GM23248 (cell line): ENCODE measurements at regions not wholly inside any gene's neighbourhood (a gene's known extent, or its start where the extent isn't known, plus 50 kb on each side); places are given as distances from the start of the nearest gene placed in this dataset.

Experiments
- DNase-seq: peaks from one replicate; pipeline ENCODE4 v3.0.0-alpha.2; 2015
- H2AFZ ChIP-seq: fragments of 200-600 bp; sonication (generic); 2 replicates; pipeline ENCODE4 v1.6.1; 2016; ENCODE audit warnings: antibody characterized with exemption
- H3F3A ChIP-seq: fragments of 200-600 bp; sonication (generic); 2 replicates; pipeline ENCODE4 v1.6.1; 2016; ENCODE audit warnings: mild to moderate bottlenecking, antibody characterized with exemption, mixed run types; ENCODE audit not compliant: insufficient read depth
- H3K27ac ChIP-seq: fragments of 200-600 bp; sonication (generic); 2 replicates; pipeline ENCODE4 v1.5.1; 2016; ENCODE audit warnings: mild to moderate bottlenecking
- H3K27me3 ChIP-seq: fragments of 200-600 bp; sonication (generic); replicated peaks from 2 replicates; pipeline ENCODE4 v1.6.1; 2016; ENCODE audit warnings: mild to moderate bottlenecking; ENCODE audit not compliant: insufficient read depth
- H3K36me3 ChIP-seq: fragments of 200-600 bp; sonication (generic); 2 replicates; pipeline ENCODE4 v1.6.1; 2016; ENCODE audit warnings: low read depth, mild to moderate bottlenecking
- H3K4me1 ChIP-seq: fragments of 200-600 bp; sonication (generic); 2 replicates; pipeline ENCODE4 v1.6.1; 2016; ENCODE audit warnings: mild to moderate bottlenecking; ENCODE audit not compliant: insufficient read depth
- H3K4me2 ChIP-seq: fragments of 200-600 bp; sonication (generic); one replicate; pipeline ENCODE4 v1.6.1; 2016; ENCODE audit warnings: mild to moderate bottlenecking; ENCODE audit not compliant: unreplicated experiment
- H3K4me3 ChIP-seq: fragments of 200-600 bp; sonication (generic); 2 replicates; pipeline ENCODE4 v1.5.1; 2016; ENCODE audit warnings: mild to moderate bottlenecking
- H3K79me2 ChIP-seq: fragments of 200-600 bp; sonication (generic); 2 replicates; pipeline ENCODE4 v1.6.1; 2016; ENCODE audit warnings: mild to moderate bottlenecking; ENCODE audit not compliant: insufficient read depth
- H3K9ac ChIP-seq: fragments of 200-600 bp; sonication (generic); 2 replicates; pipeline ENCODE4 v1.6.1; 2016; ENCODE audit warnings: mild to moderate bottlenecking
- H3K9me2 ChIP-seq: fragments of 200-600 bp; sonication (generic); 2 replicates; pipeline ENCODE4 v1.6.1; 2016; ENCODE audit warnings: mixed run types, mild to moderate bottlenecking, moderate library complexity; ENCODE audit not compliant: insufficient read depth
- H3K9me3 ChIP-seq: fragments of 200-600 bp; sonication (generic); one replicate; pipeline ENCODE4 v1.6.1; 2017; ENCODE audit warnings: low read depth
- H4K20me1 ChIP-seq: fragments of 200-600 bp; sonication (generic); 2 replicates; pipeline ENCODE4 v1.6.0; 2016; ENCODE audit not compliant: insufficient read depth
- EZH2 ChIP-seq: fragments of 200-600 bp; sonication (generic); IDR thresholded peaks from 2 replicates; pipeline ENCODE4 v1.6.1; 2018; ENCODE audit warnings: antibody characterized with exemption, mild to moderate bottlenecking; ENCODE audit not compliant: insufficient read depth, poor library complexity, severe bottlenecking
- EZH2phosphoT487 ChIP-seq: fragments of 200-600 bp; sonication (generic); IDR thresholded peaks from 2 replicates; pipeline ENCODE4 v1.6.1; 2018; ENCODE audit warnings: antibody characterized with exemption, moderate library complexity, mild to moderate bottlenecking, low read depth; ENCODE audit not compliant: insufficient read depth
- WGBS, 2 experiments: methylation state at CpG; one replicate each; pipeline ENCODE4 v1.1.6; 2015 to 2017; ENCODE audit warnings: low lambda C conversion rate in 2 of 2, low coverage in 1 of 2; ENCODE audit errors: missing lambda C conversion rate in 2 of 2; 5-methylcytosine and 5-hydroxymethylcytosine counted together
- in situ Hi-C: fragments of 300-500 bp; cut with MboI; formaldehyde crosslinking; loops from 2 replicates; pipeline ENCODE4 v1.15.0; 2020
- microRNA counts: library from miRNA; unstranded; fragments of <30 nt; microRNA quantifications from one replicate; lab custom pipeline; 2016
- microRNA-seq: library from miRNA; unstranded; fragments of <30 nt; microRNA quantifications from one replicate; pipeline ENCODE4, GENCODE V29; 2016; ENCODE audit warnings: borderline number of aligned reads
- small RNA-seq: library from RNA; depleted of rRNA; stranded (forward); fragments of <200 nt; gene quantifications from one replicate; pipeline ENCODE3, GENCODE V24; 2014; ENCODE audit warnings: low read depth, low replicate concordance

DNA sequence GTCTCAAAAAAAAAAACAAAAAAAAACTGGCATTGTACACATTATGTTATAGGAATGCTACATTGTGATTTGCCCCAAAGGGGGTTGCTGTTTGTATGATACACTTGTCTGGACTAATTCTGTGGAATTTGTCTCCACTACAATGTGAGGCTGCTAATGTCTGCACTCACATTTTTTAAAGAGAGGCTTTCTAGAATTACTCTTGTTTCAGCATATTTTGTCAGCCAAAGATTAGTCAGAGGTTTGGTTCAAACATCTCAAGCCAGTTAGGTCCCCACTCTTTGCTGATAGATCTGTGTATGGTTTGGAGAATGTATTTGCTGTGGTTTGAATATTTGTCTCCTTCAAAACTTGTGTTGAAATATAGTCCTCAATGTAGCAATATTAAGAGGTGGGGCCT lies 59.3 kb upstream of the ZNF169 start:
- H3K4me3 ChIP-seq: no peak overlapping the region
- no peak overlapping the region for H3K4me2 ChIP-seq
- H3K36me3 ChIP-seq: peaks cover 16% of the 10 kb centered on the region; the same call in 1 of the 2 replicates
- TF ChIP-seq EZH2phosphoT487: no peak
- TF ChIP-seq EZH2: no peak
- no peaks in the 10 kb centered on the region for H3K9me2 ChIP-seq
- no peaks in the 10 kb centered on the region for H3F3A ChIP-seq
- no peak for DNase-seq
- H3K9me3 ChIP-seq: no peaks in the 10 kb centered on the region
- H3K4me1 ChIP-seq: no peaks in the 10 kb centered on the region
- in situ Hi-C loops: loop anchor here (10.0 to 25.0 kb wide), 3 partner anchors 135 to 512 kb away; no protein-coding TSS in a partner anchor
- no peak overlapping the region for H2AFZ ChIP-seq
- H3K27ac ChIP-seq: no peak overlapping the region
- H3K27me3 ChIP-seq: no peaks in the 10 kb centered on the region
- no peaks in the 10 kb centered on the region; the same call in 1 of the 2 replicates for H4K20me1 ChIP-seq
- H3K9ac ChIP-seq: no peak overlapping the region
- H3K79me2 ChIP-seq: peaks cover 38% of the 10 kb centered on the region

- DNase-seq: no peak
- no peak overlapping the region for H3K4me3 ChIP-seq
- WGBS, 2 experiments: 61 to 65% methylated on average over 4 of the region's 4 CpGs
- H4K20me1 ChIP-seq: no peaks in the 10 kb centered on the region
- H3K36me3 ChIP-seq: 0 out of 2 replicates have a peak, but pooled peaks cover 4% of the 10 kb centered on the region
- H3K4me2 ChIP-seq: no peak overlapping the region
- H3K27ac ChIP-seq: no peak overlapping the region
- TF ChIP-seq EZH2: no peak
- TF ChIP-seq EZH2phosphoT487: no peak
- H3K9ac ChIP-seq: no peak overlapping the region
- no peaks in the 10 kb centered on the region for H3K9me3 ChIP-seq
- in situ Hi-C loops: loop anchor here (10.0 to 25.0 kb wide), 3 partner anchors 139 to 517 kb away; no protein-coding TSS in a partner anchor
- no peaks in the 10 kb centered on the region for H3K9me2 ChIP-seq
- no peaks in the 10 kb centered on the region for H3K27me3 ChIP-seq
- H3K79me2 ChIP-seq: no peaks in the 10 kb centered on the region
- H2AFZ ChIP-seq: no peak overlapping the region
- H3F3A ChIP-seq: no peaks in the 10 kb centered on the region
- no peaks in the 10 kb centered on the region for H3K4me1 ChIP-seq
Observed at GRCh38 chr9:94204174-94204573, 54.9 kb upstream of the ZNF169 start.

- Histone ChIP-seq H3K27me3 (no peaks in the 10 kb centered on the region), H3K9me2 (no peaks in the 10 kb centered on the region), H3K36me3 (no peaks in the 10 kb centered on the region), H3K4me1 (no peaks in the 10 kb centered on the region; the same call in 1 of the 2 replicates), H3K4me2 (no peak overlapping the region), H3K9ac (no peak overlapping the region), H3K79me2 (no peaks in the 10 kb centered on the region), H3K9me3 (no peaks in the 10 kb centered on the region), H2AFZ (no peak overlapping the region), H3F3A (no peaks in the 10 kb centered on the region), H3K4me3 (no peak overlapping the region), H3K27ac (no peak overlapping the region), H4K20me1 (no peaks in the 10 kb centered on the region)
- in situ Hi-C loops: loop anchor here (10.0 to 25.0 kb wide), 3 partner anchors 143 to 520 kb away; no protein-coding TSS in a partner anchor
- TF ChIP-seq EZH2phosphoT487 (no peak), EZH2 (no peak)
- WGBS, 2 experiments: 77 to 87% methylated on average over 1 of the region's 1 CpG
- no peak for DNase-seq
Observed at GRCh38 chr9:94207781-94208180, 51.3 kb upstream of the ZNF169 start.

MicroRNA genes in the stretch of these regions (microRNA counts, 767-probe panel; counts per million panel counts)
- microRNA hsa-let-7d-5p (lab: Ali Mortazavi, UCI): 8,278 counts per million, percentile 98 among the panel's probes with 10 or more counts
- 7,511 counts per million, percentile 96 among the panel's probes with 10 or more counts for microRNA hsa-let-7f-5p (lab: Ali Mortazavi, UCI)

Small RNA genes in the stretch of these regions (microRNA-seq; reads per million reads assigned to microRNA genes)
- gene MIRLET7A1 (559 reads per million, percentile 69 among the genes with 10 or more reads in this experiment), gene MIRLET7D (9,249 reads per million, percentile 94 among the genes with 10 or more reads in this experiment), gene MIRLET7F1 (272 reads per million, percentile 63 among the genes with 10 or more reads in this experiment)

Small RNA genes in the stretch of these regions (small RNA-seq; reads per million reads assigned to genes)
- 1.9 reads per million, percentile 64 among the genes with 10 or more reads in this experiment for gene MIRLET7A1
- gene MIRLET7D: 24.7 reads per million, percentile 90 among the genes with 10 or more reads in this experiment
- 2.7 reads per million, percentile 70 among the genes with 10 or more reads in this experiment for gene MIRLET7F1
